OCI-LY3 (cell line): ENCODE measurements at regions not wholly inside any gene's neighbourhood (a gene's known extent, or its start where the extent isn't known, plus 50 kb on each side); places are given as distances from the start of the nearest gene placed in this dataset.
"Not testable (repeated sequence)": the region's sequence is repeated elsewhere in the genome, so short reads cannot be mapped to it uniquely, and the experiment has no call there.

Source experiments
- EZH2phosphoT487 ChIP-seq: fragments of 200-600 bp; shearing (Covaris generic); IDR thresholded peaks from 2 replicates; pipeline ENCODE4 v1.6.1; 2018; ENCODE audit warnings: antibody characterized with exemption, mixed run types, low read depth
- TF ChIP-seq, protein P1 (sequence below): fragments of 200-600, 300-600 bp; sonication (generic); IDR thresholded peaks from 2 replicates; pipeline ENCODE4 v1.5.1; 2014; ENCODE audit warnings: antibody characterized with exemption, low read length, low read depth

GRCh38 chr16:29142506-29142905 lies 157.7 kb downstream of the LAT start:
- TF ChIP-seq, protein P1, sequence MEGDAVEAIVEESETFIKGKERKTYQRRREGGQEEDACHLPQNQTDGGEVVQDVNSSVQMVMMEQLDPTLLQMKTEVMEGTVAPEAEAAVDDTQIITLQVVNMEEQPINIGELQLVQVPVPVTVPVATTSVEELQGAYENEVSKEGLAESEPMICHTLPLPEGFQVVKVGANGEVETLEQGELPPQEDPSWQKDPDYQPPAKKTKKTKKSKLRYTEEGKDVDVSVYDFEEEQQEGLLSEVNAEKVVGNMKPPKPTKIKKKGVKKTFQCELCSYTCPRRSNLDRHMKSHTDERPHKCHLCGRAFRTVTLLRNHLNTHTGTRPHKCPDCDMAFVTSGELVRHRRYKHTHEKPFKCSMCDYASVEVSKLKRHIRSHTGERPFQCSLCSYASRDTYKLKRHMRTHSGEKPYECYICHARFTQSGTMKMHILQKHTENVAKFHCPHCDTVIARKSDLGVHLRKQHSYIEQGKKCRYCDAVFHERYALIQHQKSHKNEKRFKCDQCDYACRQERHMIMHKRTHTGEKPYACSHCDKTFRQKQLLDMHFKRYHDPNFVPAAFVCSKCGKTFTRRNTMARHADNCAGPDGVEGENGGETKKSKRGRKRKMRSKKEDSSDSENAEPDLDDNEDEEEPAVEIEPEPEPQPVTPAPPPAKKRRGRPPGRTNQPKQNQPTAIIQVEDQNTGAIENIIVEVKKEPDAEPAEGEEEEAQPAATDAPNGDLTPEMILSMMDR: not testable (repeated sequence)
- TF ChIP-seq EZH2phosphoT487: not testable (repeated sequence)
